ENCODE measurements at regions not wholly inside any gene's neighbourhood (a gene's known extent, or its start where the extent isn't known, plus 50 kb on each side); places are given as distances from the start of the nearest gene placed in this dataset.

- no peak for TF ChIP-seq CTCF (IDR thresholded peaks at IDR 0.05; ENCODE audit: poor library complexity)
- TF ChIP-seq EZH2phosphoT487 (IDR thresholded peaks at IDR 0.05; ENCODE audit: low read depth, severe bottlenecking, unreplicated experiment): no peak
These were observed 136.5 kb downstream of the MTRR start for GRCh38 chr5:8005416-8005815.
